HG02970 (cell line): ENCODE measurements at regions not wholly inside any gene's neighbourhood (a gene's known extent, or its start where the extent isn't known, plus 50 kb on each side); places are given as distances from the start of the nearest gene placed in this dataset.

ENCODE experiments used
- ATAC-seq: cut with Tn5 transposase; IDR thresholded peaks from one replicate; pipeline ENCODE4 v1.9.1; 2021; ENCODE audit warnings: mild to moderate bottlenecking, moderate library complexity, moderate number of reproducible peaks; ENCODE audit not compliant: unreplicated experiment, low FRiP score

DNA sequence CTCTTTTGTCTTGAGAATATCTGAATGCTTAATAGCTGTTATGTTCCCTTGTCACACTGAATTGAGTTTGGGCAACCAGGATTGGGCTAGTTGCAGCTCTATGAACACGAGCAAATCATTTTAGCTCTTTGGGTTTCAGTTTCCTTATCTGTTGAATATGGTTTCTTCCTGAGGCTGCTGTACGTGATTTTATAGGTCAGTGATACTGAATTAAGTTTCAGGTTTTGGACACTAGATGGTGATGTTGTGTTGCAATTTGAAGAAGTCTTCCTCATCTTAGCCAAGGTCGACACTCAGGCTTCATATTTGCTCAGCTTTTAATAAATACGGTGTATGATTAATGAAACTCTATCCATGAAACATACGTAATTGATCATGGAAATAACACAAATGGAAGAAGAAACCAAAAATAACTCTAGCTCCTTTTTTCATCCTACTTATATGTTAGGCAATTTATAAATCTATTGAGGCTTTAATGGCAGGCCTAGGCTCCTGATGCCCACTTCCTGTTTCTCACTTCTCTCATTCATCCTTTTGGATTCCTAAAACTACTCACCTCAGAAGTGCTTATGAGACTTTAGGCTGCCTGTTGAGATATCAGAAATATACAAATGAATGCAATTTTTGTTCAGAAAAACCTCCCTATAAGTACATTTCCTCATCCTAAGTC, 354.1 kb upstream of the MAP3K7 start:
- ATAC-seq, result peak; percentile 94

DNA sequence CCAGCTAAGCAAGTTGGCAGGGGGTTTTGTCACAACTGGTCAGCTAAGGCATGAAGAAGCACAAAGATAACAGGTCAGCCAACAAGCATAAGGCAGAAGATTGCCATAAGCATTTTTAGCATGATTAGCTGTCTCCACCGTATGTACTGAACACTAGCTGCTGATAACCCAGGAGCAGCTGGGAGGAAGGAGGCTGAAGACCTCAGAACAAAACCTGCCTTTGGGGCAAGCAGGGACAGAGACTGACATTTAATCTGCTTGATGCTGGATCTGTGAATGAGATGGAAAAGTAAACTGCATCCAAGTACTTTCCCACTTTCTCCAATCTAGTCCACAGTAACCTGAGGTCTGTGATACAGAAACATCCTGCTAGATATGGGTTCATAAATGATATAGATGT, 353.0 kb upstream of the MAP3K7 start:
- no peak for ATAC-seq

DNA sequence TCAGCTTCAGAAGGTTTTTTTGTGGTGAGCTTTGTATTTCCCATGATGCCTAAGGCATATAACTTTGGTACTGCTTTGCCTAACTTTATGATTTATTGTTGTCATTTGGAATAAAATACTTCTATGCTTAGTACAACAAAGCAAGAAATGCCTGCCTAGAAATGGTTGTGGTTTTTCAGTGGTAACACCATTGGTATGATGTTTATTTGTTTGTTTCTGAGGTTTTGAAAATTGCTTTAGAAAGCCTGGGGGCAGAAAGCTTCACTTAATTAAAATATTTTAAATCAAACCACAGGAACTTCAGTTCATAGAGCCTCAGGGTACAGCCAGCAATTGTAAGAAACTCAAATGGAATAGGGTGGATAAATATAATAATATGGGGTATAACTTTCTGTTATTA, 351.2 kb upstream of the MAP3K7 start:
- no peak for ATAC-seq

DNA sequence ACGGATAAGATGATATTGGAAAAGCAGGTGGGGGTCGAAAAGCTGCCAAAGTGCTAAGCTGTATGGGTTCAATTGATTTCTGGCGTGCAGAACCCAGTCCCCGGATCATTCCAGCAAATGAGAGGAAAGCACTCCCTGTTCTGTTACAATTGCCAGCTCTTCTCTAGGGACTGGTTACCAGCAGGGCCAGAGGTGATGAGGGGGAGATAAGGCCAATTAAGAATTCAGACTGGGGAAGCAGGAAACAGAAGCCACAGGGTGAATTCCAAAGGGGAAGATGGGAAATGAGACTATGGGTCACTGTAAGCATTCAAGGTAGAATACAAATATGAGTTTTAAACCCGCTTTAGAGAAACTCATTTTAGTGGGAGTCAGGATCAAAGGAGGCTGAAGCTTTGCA, 349.4 kb upstream of the MAP3K7 start:
- ATAC-seq, result no peak

DNA sequence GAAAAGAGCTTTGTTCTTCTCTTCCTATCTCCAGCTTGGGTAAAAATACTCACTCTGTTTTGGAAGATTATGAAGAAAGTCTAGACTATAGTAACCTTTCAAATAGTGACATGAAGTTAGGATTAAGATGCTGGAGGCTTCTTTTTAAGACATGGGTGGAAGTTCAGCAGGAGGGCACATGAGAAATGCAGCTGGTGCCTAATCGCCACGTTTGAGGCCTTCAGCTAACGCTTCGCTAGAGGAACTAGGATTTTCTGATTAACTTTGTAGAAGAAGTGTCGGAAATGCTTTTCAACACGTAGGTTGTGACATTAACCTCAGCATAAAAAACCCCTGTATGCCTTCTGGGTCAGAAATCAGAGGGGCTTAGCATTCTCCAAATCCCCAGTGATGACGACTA, 348.1 kb upstream of the MAP3K7 start:
- ATAC-seq, result no peak

DNA sequence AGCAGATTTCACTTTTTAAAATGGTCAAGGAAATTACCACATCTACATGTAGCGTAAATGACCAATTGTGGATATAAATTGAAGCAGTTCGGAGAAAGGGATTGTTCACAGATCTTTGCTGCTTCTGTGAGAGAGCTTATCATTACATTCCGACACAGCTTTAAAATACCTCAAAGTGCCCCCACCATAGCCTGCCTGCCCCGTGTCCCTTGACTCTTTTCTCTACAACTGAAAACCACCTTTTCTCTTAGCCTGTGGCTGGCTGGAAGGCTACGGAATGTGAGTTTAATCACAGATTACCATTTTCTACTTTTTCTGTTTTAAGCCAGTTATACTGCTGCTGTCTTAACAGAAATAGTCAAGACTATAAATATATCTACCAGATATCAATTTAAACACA, 347.2 kb upstream of the MAP3K7 start:
- no peak for ATAC-seq

DNA sequence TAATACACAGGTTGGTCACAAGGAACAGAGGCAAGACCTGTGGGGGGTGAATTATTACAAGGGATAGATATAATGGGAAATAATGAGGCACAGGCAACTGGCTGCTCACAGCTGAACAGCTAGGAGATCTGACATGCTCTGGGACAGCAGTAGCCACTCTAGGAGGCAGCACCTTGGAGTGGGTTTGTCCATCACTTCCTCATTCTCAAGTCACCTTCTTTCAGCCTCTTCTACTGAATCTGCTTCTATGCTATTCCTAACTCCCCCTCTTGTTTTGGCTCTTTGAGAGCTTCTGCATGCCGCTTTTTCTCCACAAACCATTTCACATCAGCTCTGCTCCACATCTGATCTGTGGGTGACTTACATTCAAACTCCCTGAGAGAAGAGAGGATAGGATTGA, 345.5 kb upstream of the MAP3K7 start:
- ATAC-seq, result no peak

DNA sequence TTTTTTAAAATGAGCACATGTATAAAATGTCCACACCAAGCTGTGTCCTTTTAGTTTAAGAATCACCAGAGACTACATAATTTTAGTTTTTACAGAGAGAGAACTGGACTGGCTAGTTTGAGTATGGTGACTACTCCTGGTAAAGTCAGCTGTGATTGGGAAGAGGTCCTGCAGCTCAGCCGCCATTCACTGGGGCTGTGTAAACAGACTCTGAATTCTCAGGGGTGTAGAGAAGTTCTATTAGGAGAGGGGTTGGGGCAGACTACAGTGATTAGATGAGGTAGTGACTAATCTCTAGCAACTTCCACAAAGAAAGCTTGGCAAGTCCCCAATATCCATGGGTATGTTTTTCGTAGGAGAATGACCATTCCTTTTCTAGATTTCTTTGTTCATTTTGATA, 341.2 kb upstream of the MAP3K7 start:
- no peak for ATAC-seq

DNA sequence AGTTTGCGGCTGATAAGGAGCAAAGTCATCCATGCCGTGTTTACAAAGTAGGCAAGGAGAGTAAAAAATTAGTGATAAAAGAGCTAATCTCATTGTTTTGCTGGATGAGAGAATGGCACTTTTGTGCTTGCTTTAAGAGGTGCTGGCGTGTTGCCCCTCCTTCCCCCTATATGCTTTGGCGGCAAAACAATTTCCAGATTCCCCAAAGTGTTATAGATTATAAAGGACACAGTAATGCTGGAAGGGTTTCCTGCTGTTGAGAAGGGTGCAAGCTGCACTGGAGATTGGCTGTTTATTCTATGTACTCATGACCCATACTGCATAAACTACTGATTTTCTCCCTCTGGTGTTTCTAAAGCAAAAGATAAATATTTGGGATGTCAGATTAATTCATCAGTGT, 338.9 kb upstream of the MAP3K7 start:
- no peak for ATAC-seq

DNA sequence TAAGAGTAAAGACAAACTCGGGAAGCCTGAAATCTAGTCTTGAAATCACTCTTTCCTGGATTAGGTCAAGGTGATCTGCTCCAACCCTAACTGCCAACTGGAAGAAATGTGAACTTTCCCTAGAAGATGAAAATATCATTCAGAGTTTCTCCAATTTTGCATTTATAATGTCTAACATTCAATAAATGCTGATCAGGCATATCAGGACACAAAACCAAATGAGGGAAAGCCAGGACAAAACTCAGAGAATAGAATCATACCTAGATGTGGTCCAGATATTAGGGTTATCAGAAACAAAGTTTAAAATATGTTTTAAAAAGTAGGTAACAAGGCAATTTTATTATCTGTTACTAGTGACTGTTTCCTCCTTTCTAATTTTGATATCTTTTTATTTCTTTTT, 335.5 kb upstream of the MAP3K7 start:
- no peak for ATAC-seq

DNA sequence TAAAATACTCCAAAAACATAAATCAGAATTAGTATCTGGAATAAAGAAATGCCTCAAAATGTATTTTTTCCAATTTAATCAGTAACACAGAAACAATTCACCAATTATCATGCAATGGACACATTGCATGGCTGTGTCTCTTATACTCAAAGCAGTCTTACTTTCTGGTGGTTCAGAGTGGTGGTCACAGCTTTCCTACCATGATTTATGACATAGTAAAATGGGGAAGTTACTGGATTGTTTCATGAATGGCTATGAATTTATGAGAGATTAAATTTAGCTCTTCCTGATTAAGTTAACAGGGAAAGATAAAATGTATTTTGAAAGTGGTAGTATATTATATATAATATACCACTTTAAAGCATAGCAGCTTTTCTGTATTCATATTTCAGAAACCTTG, 331.5 kb upstream of the MAP3K7 start:
- no peak for ATAC-seq

DNA sequence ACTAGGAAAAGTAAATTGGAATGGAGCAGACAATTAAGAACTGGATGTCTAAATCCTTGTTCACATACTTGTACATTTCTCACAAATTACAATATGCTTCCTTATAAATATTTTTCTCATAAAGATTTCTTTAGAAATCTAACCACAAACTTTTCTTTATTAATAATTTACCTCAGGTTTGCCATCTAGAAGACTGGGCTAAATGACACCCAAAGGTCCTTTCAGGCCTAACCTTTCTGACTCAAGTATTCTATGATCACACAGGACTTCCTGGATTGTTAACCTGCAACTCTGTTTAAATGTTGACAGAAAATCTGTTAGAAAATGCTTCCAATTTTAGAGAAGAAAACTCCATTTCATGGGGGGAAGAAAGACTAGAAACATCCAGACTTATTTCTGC, 330.5 kb upstream of the MAP3K7 start:
- ATAC-seq, result no peak

DNA sequence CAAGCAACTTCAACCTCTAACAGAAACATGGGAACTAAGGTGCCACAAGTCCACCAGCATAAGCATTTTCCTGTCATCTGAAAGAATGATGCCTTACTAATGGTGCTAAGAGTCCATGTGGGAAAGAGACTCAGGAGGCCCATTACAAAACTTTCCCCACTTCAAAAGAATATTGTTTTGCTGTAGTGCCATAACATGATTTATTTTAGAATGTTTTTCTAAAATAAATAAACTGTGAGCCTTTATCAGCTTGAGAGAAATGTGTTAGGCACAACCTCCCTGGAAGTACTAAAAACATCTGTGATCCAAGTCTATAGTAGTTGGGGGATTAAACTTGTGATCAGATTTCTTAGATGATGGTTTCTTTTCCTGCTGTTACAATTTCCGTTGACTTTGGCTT, 330.1 kb upstream of the MAP3K7 start:
- ATAC-seq, result no peak

DNA sequence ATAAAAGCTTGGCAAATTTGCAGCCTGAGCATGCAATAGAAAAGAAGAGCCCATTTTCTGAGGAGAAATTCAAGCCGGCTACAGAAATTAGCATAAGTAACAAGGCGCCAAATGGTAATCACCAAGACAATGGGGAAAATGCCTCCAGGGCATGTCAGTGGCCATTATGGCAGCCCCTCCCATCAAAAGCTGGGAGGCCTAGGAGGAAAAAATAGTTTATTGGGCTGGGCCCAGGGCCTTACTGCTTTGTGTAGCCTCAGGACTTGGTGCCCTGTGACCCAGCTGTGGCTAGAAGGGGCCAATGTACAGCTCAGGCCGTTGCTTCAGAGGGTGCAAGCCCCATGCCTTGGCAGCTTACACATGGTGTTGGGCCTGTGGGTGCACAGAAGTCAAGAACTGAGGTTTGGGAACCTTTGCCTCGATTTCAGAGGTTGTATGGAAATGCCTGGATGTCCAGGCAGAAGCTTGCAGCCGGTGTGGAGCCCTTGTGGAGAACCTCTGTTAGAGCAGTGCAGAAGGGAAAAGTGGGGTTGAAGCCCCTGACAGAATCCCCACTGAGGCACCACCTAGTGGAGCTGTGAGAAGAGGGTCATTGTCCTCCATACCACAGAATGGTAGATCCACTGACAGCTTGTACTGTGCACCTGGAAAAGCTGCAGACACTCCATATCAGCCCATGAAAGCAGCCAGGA, 328.5 kb upstream of the MAP3K7 start:
- no peak for ATAC-seq

DNA sequence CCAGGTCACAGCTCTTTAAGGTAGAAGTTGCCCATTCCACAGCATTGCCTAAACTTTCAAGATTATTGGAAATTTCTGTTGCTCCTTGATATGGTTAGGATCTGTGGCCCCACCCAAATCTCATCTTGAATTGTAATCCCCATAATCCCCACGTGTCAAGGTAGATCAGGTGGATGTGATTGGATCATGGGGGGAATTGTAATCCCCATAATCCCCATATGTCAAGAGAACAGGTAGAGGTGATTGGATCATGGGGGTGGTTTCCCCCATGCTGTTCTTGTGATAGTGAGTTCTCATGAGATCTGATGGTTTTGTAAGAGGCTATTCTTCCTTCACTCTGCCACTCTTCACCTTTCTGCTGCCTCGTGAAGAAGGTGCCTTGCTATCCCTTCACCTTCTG, 327.4 kb upstream of the MAP3K7 start:
- ATAC-seq, result no peak

DNA sequence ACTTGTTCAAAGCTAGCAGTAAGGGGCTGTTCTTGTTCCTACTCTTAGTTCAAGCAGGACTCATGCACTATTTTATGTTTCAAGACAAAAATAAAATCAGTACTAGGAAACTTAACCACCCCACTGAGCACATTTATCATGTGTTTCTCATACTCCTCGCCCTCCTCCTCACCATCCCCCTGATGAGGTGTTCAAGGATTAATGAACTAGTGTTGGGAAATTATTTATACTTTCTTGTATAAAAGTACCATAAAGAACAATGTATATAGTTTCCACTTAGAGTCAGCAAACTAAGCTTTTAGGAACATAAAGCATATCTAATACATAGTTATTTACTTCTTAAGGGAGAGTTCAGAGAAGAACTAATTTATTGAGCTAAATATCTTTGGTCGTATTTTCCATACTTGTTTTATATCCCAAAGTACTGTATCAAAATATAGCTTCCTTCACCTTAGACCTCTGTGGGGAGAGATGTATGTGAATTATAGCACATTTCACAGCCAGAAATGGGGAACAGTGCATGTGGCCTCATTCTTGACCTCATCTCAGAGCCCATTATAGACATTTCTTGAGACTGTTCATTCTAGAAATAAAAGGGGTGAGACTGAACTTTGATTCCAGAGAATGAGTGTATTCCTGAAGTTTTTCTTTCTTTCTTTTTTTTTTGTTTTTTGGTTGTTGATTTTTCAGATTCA, 326.5 kb upstream of the MAP3K7 start:
- ATAC-seq, result no peak

DNA sequence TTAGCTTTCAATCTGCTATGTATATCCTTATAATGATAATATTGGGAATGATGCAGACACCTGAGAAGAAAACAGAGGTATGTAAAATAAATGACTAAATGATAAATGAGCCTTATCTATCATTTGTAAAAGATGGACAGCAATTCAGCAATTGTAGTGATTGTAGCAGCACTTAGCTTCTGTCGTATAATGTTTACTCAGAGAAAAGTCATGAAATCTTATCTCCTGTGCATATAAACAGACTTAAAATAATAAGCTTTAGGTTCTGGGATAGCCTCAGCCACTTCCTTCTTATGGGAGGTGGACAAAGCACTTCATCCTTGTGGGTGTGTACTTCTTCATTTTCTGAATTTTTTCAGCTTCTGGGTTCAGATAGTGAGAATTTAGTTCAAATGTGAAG, 324.8 kb upstream of the MAP3K7 start:
- ATAC-seq, result no peak

DNA sequence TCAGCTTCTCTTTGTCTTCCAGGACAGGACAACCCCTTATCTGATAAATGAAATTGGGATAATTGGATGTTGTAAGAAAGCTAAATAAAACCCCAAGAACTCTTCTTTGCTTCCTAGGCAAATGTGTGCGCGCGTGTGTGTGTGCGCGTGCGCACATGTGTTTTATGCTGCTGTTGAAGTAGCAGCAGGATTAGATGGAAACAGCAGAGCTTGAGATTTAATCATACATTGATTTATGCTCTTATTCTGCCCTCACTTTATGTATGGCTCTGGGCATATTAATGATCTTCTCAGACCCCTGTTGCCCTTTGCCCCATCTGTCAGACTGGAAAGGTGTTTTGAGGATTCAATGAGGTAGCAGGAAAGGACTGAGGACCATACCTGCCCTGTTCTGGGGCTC, 324.0 kb upstream of the MAP3K7 start:
- ATAC-seq, result no peak

DNA sequence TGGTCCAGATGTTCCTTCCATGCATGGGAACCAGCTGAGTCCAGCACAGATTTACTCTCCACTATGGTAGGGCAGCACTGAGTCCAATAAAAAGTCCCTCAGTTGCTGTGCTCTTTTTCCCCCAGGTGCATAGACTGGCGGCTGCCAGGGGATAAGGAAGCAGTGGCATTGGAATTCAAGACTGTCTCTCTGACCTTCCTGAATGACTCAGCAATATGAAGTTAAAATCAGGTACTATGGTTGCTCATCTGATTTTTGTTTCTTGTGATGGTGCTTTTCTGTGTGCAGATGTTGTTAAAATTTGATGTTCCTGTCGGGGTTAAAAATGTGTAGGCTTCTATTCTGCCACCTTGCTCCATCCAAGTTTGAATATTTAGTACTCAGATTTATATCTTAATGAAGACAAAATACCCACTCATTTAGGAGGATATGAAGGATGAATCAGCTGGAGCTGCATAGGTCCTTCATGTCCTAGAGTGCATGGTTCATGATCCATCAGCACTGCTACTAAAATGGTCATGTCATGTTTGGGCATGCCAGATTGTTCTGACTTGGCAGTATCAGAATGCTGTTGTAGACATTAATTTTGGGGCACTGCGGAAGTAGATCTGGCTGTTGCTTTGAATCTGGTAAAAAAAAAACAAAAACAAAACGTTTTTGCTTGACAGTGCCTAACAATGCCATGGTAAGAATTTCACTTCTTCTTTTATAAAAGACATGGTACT, 321.2 kb upstream of the MAP3K7 start:
- ATAC-seq, result no peak

DNA sequence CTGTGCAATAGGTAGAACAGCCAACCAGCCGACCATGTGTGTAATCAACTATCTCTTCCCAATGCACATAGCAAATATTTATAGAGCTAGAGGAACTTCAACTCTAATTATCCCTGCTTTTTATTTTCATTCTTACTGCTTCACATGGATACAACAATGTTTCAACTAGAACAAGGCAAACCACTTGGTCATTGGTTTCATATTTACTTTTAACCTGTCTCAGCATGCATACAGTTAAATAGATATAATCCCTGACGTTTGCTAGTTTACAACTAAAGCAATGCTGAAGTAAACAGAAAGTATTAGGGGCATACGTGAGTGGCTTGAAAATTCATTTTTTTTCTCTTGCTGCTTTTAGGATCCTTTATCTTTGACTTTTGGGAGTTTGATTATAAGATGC, 318.5 kb upstream of the MAP3K7 start:
- no peak for ATAC-seq

DNA sequence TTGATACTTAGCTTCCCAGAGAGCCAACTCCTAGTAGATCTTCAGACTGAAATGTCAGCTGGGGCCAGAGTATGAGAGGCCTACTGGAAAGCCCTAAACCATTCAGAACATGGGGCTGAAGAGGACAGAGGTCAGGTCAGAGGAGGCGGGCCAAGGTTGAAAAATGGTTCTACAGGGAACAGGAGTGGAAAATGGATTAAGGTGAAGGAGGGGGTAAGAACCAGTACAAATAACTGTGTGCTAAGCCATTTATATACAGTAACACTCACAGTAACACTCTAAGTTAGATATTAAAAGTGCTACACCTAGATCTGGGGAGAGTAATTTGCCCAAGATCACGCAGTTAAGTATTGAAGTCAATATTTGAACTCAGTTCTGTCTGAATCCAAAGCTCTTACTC, 313.2 kb upstream of the MAP3K7 start:
- ATAC-seq, result no peak
